Psoas muscle (tissue), 7 donors: ENCODE measurements at regions not wholly inside any gene's neighbourhood (a gene's known extent, or its start where the extent isn't known, plus 50 kb on each side); places are given as distances from the start of the nearest gene placed in this dataset.

Source experiments
- ATAC-seq, 4 donors: fragments of 200-7000 bp; cut with Tn5 transposase; one replicate each; pipeline ENCODE4 v1.9.1; 2020; ENCODE audit warnings: moderate library complexity in 3 of 4, mild to moderate bottlenecking in 2 of 4
- DNase-seq, 2 donors: peaks; one replicate each; pipeline ENCODE4 v3.0.0-alpha.2; 2020
- H3K27ac ChIP-seq: fragments of 200-600 bp; one replicate; pipeline ENCODE4 v1.8.0; 2022
- H3K27me3 ChIP-seq, 3 donors: fragments of 200-600 bp in 1 of 3; one replicate each; pipeline versions ENCODE4 v1.6.1 to v1.8.0; 2013 to 2022; ENCODE audit warnings: low read length in 2 of 3, mild to moderate bottlenecking in 2 of 3, moderate library complexity in 1 of 3; ENCODE audit not compliant: insufficient read depth in 3 of 3
- H3K36me3 ChIP-seq, 2 donors: fragments of 200-600 bp in 1 of 2; one replicate each; pipeline versions ENCODE4 v1.6.1 to v1.8.0; 2013 to 2022; ENCODE audit warnings: low read depth in 1 of 2, mild to moderate bottlenecking in 1 of 2, moderate library complexity in 1 of 2; ENCODE audit not compliant: insufficient read depth in 1 of 2
- H3K4me1 ChIP-seq: fragments of 200-600 bp; one replicate; pipeline ENCODE4 v1.8.0; 2022
- H3K4me3 ChIP-seq: fragments of 200-600 bp; one replicate; pipeline ENCODE4 v1.8.0; 2022; ENCODE audit warnings: mild to moderate bottlenecking
- H3K9me3 ChIP-seq: fragments of 200-600 bp; one replicate; pipeline ENCODE4 v1.8.0; 2022
- WGBS, 3 donors: extraction: QIAGEN DNeasy Blood & Tissue Kit; methylation state at CpG; one replicate each; pipeline versions ENCODE4 v1.1.6 to v1.1.7; 2013; 5-methylcytosine and 5-hydroxymethylcytosine counted together
- intact Hi-C, 2 donors: fragments of 100-400 bp; cut with DNase I; formaldehyde crosslinking; loops; one replicate each; pipeline versions ENCODE4 v1.11.0 to v1.14.2; 2022
- TF ChIP-seq, protein P1 (sequence below): fragments of 200-600 bp; IDR thresholded peaks from one replicate; pipeline ENCODE4 v1.8.0; 2022; ENCODE audit warnings: antibody characterized with exemption
- donor health status: healthy with polysubstance abuse.
- donor health status: DM: no; HTN: no; CAD: no; lungs with moderate emphysema.
- donor health status: Bipolar disorder and iron deficiency.
- donor health status: healthy.
- donor health status: DM: yes; HTN: yes; CAD: no.
- donor health status: DM: no; HTN: no; CAD: no.
- donor health status: DM: yes; HTN: yes; CAD: no.

DNA sequence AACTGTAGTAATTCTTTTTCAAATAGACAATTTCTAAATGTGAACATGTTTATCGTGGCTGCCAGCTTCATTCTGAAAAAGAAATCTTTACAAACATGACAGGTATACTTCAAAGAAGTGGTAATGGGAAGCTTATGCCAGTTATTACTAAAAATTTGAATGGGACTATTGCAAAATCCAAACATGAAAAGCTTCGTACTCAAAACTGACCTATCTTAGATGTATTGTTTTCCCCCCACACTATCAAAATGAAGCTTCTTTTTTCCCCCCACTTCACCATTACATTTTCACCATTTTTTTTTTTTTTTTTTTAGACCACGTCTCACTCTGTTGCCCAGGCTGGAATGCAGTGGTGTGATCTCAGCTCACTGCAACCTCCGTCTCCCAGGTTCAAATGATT lies 50.4 kb upstream of the SERTAD2 start:
- TF ChIP-seq, protein P1, sequence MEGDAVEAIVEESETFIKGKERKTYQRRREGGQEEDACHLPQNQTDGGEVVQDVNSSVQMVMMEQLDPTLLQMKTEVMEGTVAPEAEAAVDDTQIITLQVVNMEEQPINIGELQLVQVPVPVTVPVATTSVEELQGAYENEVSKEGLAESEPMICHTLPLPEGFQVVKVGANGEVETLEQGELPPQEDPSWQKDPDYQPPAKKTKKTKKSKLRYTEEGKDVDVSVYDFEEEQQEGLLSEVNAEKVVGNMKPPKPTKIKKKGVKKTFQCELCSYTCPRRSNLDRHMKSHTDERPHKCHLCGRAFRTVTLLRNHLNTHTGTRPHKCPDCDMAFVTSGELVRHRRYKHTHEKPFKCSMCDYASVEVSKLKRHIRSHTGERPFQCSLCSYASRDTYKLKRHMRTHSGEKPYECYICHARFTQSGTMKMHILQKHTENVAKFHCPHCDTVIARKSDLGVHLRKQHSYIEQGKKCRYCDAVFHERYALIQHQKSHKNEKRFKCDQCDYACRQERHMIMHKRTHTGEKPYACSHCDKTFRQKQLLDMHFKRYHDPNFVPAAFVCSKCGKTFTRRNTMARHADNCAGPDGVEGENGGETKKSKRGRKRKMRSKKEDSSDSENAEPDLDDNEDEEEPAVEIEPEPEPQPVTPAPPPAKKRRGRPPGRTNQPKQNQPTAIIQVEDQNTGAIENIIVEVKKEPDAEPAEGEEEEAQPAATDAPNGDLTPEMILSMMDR, result no peak
- no peaks in the 10 kb centered on the region for H3K9me3 ChIP-seq
- no peaks in the 10 kb centered on the region for H3K36me3 ChIP-seq
- DNase-seq (no peak), ATAC-seq (no peak)
- H3K4me1 ChIP-seq, result no peaks in the 10 kb centered on the region
- no peaks in the 10 kb centered on the region for H3K27me3 ChIP-seq
- H3K27ac ChIP-seq, result no peak overlapping the region
- H3K4me3 ChIP-seq, result no peak overlapping the region
- 88 to 92% (median 89%) methylated on average over 4 of the region's 4 CpGs for WGBS, 3 donors
- intact Hi-C loops, result no loop called here

DNA sequence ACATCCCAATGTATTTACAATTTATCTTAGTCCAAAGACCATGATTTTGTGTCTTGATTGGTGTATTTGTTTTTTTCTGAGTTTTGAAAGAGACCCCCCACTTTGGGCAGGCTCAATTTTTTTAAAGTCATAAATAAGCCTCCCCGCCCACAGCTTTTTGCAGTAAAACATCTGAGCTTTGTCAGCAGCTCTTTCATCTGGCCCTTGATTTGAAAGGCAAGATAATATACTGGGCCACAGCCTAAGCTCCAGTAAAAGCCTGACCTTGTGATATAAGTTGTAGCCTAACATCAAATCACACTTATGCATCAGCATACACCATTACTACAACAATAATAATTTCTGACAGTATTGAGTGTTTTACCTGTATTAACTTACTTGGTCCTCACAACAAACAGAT lies 51.3 kb upstream of the SERTAD2 start:
- Histone ChIP-seq H3K4me1 (no peaks in the 10 kb centered on the region), H3K4me3 (no peak overlapping the region), H3K27ac (no peak overlapping the region), H3K27me3 (no peaks in the 10 kb centered on the region), H3K36me3 (no peaks in the 10 kb centered on the region), H3K9me3 (no peaks in the 10 kb centered on the region)
- ATAC-seq (no peak), DNase-seq (no peak)
- intact Hi-C loops, result no loop called here
- TF ChIP-seq, protein P1, result no peak
- WGBS, 3 donors, result 94 to 100% (median 97%) methylated on average over 1 of the region's 1 CpG

DNA sequence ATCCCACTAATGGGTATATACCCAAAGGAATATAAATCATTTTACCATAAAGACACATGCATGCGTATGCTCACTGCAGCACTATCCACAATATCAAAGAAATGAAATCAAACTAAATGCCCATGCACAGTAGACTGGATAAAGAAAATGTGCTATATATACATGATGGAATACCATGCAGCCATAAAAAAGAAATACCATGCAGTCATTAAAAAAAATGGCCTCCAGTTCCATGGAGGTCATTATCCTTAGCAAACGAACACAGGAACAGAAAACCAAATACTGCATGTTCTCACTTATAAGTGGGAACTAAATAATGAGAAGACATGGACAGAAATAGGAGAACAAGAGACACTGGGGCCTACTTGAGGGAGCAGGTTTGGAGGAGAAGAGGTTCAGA lies 53.6 kb upstream of the SERTAD2 start:
- WGBS, 3 donors, result 99 to 100% (median 99%) methylated on average over 2 of the region's 2 CpGs
- Histone ChIP-seq H3K9me3 (no peaks in the 10 kb centered on the region), H3K4me3 (no peak overlapping the region), H3K36me3 (no peaks in the 10 kb centered on the region), H3K4me1 (no peaks in the 10 kb centered on the region), H3K27me3 (no peaks in the 10 kb centered on the region), H3K27ac (no peak overlapping the region)
- TF ChIP-seq, protein P1, result no peak
- no peak for ATAC-seq
- DNase-seq, result no peak
- intact Hi-C loops, result no loop called here

DNA sequence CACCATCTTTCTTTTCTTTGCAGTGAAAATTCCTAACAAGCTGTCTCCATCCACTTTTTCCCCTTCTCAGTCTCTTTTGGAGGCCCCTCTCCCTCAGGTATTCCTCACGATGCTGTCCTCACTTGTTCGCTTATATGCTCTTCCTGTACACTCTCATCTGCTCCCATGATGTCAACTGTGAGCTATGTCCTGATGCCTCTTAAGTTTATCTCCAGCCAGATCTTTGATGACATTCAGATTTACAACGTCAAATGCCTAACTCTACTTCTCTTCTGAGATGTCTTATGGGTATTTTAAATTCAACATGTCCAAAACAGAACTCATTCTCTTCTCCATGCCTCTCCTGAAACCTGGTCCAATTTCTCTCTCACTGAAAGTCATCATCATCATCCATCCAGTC lies 55.1 kb upstream of the SERTAD2 start:
- no peaks in the 10 kb centered on the region for H3K9me3 ChIP-seq
- no peaks in the 10 kb centered on the region for H3K27me3 ChIP-seq
- intact Hi-C loops, result no loop called here
- no peaks in the 10 kb centered on the region for H3K36me3 ChIP-seq
- H3K4me3 ChIP-seq, result no peak overlapping the region
- TF ChIP-seq, protein P1, result no peak
- ATAC-seq, result no peak
- 71 to 82% (median 80%) methylated on average over 3 of the region's 3 CpGs for WGBS, 3 donors
- H3K27ac ChIP-seq, result no peak overlapping the region
- H3K4me1 ChIP-seq, result no peaks in the 10 kb centered on the region
- no peak for DNase-seq

DNA sequence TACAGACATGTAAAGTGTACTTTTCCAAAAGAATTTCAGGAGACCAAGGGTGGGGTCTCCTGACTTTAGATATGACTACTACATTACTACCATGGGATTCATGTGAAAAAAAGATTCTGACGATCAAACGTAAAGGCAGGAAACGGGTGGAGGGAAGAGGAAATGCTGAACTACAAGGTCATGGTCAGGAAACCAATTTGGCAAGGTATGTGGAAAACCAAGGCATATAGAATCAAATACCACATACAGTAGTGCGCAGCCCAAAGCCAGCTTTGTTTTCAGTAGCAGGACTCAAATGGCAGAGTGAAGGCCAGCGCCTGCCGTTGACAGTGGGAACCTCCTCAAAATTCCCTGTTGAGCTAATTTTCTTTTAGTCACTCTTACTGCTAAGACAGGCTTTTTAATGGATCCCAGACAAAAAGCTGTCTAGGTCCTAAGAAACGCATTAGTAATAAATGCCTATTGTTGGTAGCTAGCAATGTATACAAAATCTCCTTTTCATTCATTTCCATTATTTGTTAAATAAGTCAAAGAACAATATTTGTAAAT lies 57.6 kb upstream of the SERTAD2 start:
- Histone ChIP-seq H3K9me3 (no peaks in the 10 kb centered on the region), H3K27ac (no peak overlapping the region), H3K27me3 (no peaks in the 10 kb centered on the region), H3K36me3 (no peaks in the 10 kb centered on the region), H3K4me3 (no peak overlapping the region), H3K4me1 (no peaks in the 10 kb centered on the region)
- 59 to 68% (median 67%) methylated on average over 7 of the region's 7 CpGs for WGBS, 3 donors
- ATAC-seq (no peak), DNase-seq (no peak)
- TF ChIP-seq, protein P1, result no peak
- intact Hi-C loops, result no loop called here
